GM18498 (cell line): ENCODE measurements at regions not wholly inside any gene's neighbourhood (a gene's known extent, or its start where the extent isn't known, plus 50 kb on each side); places are given as distances from the start of the nearest gene placed in this dataset.

ENCODE experiments used
- ATAC-seq: cut with Tn5 transposase; IDR thresholded peaks from one replicate; pipeline ENCODE4 v1.9.1; 2021; ENCODE audit warnings: mild to moderate bottlenecking, moderate library complexity; ENCODE audit not compliant: unreplicated experiment

DNA sequence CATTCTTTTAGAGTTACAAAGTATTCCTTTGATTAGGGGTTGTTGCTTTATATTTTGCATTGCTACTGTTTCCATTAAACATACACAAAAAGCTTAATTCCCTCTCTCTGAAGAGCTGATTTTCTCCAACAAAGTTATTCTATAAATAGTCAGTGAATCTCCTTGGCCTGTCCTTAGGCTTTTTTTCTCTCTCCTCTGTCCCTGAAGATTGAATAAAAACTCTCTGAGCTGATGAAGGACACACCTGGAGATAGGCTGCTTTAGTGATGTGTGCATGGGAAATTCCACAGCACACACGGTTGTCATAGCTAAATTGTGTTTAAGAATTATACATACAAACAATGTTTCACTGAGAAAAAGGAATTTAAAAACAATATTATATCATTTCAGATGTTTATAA lies 90.5 kb upstream of the TMEM106B start:
- no peak for ATAC-seq

- ATAC-seq, result no peak
These were observed 87.9 kb upstream of the TMEM106B start for GRCh38 chr7:12123172-12123571.

GRCh38 chr7:12124028-12124427 lies 87.1 kb upstream of the TMEM106B start:
- no peak for ATAC-seq

GRCh38 chr7:12127455-12127854 lies 83.6 kb upstream of the TMEM106B start:
- ATAC-seq, result no peak

- no peak for ATAC-seq
These were observed 80.5 kb upstream of the TMEM106B start for GRCh38 chr7:12130609-12131008.

DNA sequence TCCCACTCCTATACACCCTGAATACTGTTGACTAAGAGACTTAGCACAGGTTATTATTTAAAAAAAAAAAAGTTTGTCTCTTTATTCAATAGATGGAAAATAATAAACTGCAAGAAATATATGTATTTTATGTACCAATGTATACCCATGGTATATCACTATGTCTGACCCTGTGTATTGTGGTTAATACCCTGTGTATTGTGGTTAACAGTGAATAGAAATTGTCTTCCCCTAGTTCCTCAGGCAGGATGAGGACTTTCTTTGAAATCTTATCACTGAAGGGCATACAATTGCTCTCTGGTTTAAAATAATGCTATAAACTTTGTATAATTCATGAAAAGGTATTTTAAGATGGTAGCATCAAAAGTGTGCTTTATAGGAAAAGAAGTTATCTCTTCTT lies 80.0 kb upstream of the TMEM106B start:
- no peak for ATAC-seq

- no peak for ATAC-seq
These were observed 77.2 kb upstream of the TMEM106B start for GRCh38 chr7:12133865-12134264.

DNA sequence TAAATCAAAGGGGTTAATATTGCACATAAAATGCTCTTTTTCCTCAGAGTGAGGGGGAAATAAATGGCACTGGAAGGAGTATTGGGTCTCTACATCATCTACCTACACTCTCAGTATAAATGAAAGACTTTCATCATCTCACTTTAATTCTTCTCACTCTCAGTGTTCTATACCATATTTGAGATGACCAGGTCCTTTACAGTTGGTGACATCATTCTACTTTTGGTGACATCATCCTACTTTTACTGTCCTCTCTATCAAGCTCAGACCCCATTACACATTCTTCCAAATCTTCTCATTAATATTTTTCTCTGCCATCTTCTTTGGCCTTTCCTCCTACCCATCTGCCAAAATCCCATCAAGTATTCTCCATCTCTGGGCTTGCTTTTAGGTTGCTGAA lies 74.6 kb upstream of the TMEM106B start:
- ATAC-seq, result no peak

GRCh38 chr7:12137283-12137682 lies 73.8 kb upstream of the TMEM106B start:
- ATAC-seq, result no peak

- ATAC-seq, result no peak
These were observed 72.7 kb upstream of the TMEM106B start for GRCh38 chr7:12138421-12138820.

DNA sequence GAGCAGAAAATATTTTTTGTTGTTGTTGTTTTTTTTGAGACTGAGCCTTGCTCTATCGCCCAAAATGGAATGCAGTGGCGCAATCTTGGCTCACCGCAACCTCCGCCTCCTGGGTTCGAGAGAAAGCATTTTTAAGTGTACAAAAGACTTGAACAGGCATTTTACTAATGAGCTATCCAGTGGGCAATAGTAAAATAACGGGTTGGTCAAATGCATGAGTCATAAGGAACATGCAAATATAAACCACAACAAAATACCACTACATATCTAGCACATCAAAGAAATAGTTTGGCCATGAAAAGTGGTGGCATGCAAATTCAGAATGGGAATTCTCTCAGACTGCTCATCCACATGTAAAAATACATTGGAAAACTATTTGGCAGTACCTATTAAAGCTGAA lies 71.7 kb upstream of the TMEM106B start:
- ATAC-seq, result no peak

DNA sequence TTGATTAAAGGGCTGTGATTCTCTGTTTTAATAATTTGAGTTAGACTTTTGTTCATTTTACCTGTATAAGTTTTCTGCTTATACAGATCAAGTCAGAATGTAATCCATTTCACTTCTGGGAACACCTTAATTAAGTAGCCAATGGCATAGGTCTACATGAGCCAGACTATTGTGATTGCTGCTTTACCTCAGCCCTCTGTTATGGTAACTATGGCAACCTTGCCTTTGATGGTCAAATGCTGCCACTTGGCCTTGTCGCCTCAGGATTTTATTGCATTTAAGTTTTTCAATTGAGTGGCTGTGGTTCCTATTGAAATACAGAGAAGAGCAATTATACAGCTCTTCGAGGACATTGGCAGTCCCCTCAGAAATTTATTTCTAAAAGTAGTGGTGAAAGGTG lies 64.3 kb upstream of the TMEM106B start:
- no peak for ATAC-seq

- ATAC-seq, result no peak
These were observed 58.7 kb upstream of the TMEM106B start for GRCh38 chr7:12152196-12152918.

GRCh38 chr7:12154119-12154518 lies 57.0 kb upstream of the TMEM106B start:
- no peak for ATAC-seq

DNA sequence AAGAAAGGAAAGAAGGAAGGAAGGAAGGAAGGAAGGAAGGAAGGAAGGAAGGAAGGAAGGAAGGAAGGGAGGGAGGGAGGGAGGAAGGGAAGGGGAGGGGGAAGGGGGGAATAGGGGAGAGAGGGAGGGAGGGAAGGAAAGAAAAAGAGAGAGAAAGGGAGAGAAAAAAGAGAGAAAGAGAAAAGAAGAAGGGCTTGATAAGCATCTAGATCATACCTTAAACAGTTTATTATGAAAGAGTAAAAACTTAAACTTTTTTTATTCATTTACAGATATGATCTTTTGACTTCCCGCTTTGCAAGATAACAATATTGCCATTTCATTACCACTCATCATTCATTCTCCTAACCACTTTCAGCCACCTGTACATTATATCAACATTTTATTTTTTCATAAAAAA lies 53.6 kb upstream of the TMEM106B start:
- no peak for ATAC-seq

GRCh38 chr7:12158334-12159060 lies 52.6 kb upstream of the TMEM106B start:
- ATAC-seq, result no peak

GRCh38 chr7:12161146-12161545 lies 49.9 kb upstream of the TMEM106B start:
- no peak for ATAC-seq
